ENCODE measurements at regions not wholly inside any gene's neighbourhood (a gene's known extent, or its start where the extent isn't known, plus 50 kb on each side); places are given as distances from the start of the nearest gene placed in this dataset.

DNA sequence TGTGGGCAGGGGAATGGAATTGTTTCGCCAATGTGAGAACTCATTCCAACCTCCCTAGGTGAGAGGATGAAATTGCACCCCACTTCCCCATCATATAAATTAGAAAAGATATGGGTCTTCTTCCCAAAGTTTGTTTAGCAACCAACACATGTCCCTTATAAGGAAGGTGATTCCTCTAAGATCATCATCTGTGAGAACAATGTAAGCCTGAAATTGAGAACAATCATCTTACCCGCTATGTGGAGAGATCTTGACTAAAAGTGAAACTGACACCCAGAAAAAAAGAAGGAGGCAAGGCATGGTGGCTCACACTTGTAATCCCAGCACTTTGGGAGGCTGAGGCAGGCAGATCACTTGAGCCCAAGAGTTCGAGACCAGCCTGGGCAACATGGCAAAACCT, 173.2 kb upstream of the HMGA2 start:
- H3K9me3 ChIP-seq (ENCODE audit: control insufficient read depth in 4 of 4, low read length in 3 of 4): no peaks in the 10 kb centered on the region
- no peak overlapping the region for H3K9ac ChIP-seq (ENCODE audit: low read depth in 1 of 2, low read length in 2 of 2)
- H3K27ac ChIP-seq (ENCODE audit: low read depth in 1 of 2, low read length in 2 of 2): no peak overlapping the region
- H3K4me1 ChIP-seq (ENCODE audit: control insufficient read depth in 4 of 4, insufficient read depth in 4 of 4, low read length in 3 of 4): no peaks in the 10 kb centered on the region
- H3K27me3 ChIP-seq (ENCODE audit: control insufficient read depth in 4 of 4, insufficient read depth in 4 of 4, low read length in 3 of 4): no peaks in the 10 kb centered on the region
- WGBS: 93% methylated on average over 3 of the region's 3 CpGs
- no peak for DNase-seq (ENCODE audit: low spot score)
- H3K36me3 ChIP-seq (ENCODE audit: control insufficient read depth in 4 of 4, insufficient read depth in 3 of 4, low read depth in 1 of 4, low read length in 3 of 4): no peaks in the 10 kb centered on the region
- no peak overlapping the region for H3K4me3 ChIP-seq (ENCODE audit: low read depth in 1 of 3, low read length in 3 of 3)
- no peak for TF ChIP-seq JUND (IDR thresholded peaks at IDR 0.05)
- TF ChIP-seq, protein P1, sequence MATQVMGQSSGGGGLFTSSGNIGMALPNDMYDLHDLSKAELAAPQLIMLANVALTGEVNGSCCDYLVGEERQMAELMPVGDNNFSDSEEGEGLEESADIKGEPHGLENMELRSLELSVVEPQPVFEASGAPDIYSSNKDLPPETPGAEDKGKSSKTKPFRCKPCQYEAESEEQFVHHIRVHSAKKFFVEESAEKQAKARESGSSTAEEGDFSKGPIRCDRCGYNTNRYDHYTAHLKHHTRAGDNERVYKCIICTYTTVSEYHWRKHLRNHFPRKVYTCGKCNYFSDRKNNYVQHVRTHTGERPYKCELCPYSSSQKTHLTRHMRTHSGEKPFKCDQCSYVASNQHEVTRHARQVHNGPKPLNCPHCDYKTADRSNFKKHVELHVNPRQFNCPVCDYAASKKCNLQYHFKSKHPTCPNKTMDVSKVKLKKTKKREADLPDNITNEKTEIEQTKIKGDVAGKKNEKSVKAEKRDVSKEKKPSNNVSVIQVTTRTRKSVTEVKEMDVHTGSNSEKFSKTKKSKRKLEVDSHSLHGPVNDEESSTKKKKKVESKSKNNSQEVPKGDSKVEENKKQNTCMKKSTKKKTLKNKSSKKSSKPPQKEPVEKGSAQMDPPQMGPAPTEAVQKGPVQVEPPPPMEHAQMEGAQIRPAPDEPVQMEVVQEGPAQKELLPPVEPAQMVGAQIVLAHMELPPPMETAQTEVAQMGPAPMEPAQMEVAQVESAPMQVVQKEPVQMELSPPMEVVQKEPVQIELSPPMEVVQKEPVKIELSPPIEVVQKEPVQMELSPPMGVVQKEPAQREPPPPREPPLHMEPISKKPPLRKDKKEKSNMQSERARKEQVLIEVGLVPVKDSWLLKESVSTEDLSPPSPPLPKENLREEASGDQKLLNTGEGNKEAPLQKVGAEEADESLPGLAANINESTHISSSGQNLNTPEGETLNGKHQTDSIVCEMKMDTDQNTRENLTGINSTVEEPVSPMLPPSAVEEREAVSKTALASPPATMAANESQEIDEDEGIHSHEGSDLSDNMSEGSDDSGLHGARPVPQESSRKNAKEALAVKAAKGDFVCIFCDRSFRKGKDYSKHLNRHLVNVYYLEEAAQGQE (IDR thresholded peaks at IDR 0.05): no peak
- no peak for TF ChIP-seq TAF1 (conservative IDR thresholded peaks at IDR 0.05)
- no peak for TF ChIP-seq EGR1 (IDR thresholded peaks at IDR 0.05; ENCODE audit: low read depth in 2 of 2)
- TF ChIP-seq, protein P2, sequence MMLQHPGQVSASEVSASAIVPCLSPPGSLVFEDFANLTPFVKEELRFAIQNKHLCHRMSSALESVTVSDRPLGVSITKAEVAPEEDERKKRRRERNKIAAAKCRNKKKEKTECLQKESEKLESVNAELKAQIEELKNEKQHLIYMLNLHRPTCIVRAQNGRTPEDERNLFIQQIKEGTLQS (IDR thresholded peaks at IDR 0.05): no peak
- no peak for TF ChIP-seq RXRA (IDR thresholded peaks at IDR 0.05)
- TF ChIP-seq, protein P3, sequence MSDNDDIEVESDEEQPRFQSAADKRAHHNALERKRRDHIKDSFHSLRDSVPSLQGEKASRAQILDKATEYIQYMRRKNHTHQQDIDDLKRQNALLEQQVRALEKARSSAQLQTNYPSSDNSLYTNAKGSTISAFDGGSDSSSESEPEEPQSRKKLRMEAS (IDR thresholded peaks at IDR 0.05): no peak
- TF ChIP-seq YY1 (IDR thresholded peaks at IDR 0.05): no peak
- TF ChIP-seq, protein P4, sequence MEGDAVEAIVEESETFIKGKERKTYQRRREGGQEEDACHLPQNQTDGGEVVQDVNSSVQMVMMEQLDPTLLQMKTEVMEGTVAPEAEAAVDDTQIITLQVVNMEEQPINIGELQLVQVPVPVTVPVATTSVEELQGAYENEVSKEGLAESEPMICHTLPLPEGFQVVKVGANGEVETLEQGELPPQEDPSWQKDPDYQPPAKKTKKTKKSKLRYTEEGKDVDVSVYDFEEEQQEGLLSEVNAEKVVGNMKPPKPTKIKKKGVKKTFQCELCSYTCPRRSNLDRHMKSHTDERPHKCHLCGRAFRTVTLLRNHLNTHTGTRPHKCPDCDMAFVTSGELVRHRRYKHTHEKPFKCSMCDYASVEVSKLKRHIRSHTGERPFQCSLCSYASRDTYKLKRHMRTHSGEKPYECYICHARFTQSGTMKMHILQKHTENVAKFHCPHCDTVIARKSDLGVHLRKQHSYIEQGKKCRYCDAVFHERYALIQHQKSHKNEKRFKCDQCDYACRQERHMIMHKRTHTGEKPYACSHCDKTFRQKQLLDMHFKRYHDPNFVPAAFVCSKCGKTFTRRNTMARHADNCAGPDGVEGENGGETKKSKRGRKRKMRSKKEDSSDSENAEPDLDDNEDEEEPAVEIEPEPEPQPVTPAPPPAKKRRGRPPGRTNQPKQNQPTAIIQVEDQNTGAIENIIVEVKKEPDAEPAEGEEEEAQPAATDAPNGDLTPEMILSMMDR (IDR thresholded peaks at IDR 0.05; ENCODE audit: low read depth, low read length, missing input control): no peak
- TF ChIP-seq RAD21 (IDR thresholded peaks at IDR 0.05): no peak
- no peak for TF ChIP-seq SP1 (IDR thresholded peaks at IDR 0.05)
- no peak for TF ChIP-seq HNF4G (IDR thresholded peaks at IDR 0.05)
- no peak for TF ChIP-seq HNF4A (conservative IDR thresholded peaks at IDR 0.05)
- no peak for TF ChIP-seq FOXA1 (IDR thresholded peaks at IDR 0.05)
- TF ChIP-seq, protein P5, sequence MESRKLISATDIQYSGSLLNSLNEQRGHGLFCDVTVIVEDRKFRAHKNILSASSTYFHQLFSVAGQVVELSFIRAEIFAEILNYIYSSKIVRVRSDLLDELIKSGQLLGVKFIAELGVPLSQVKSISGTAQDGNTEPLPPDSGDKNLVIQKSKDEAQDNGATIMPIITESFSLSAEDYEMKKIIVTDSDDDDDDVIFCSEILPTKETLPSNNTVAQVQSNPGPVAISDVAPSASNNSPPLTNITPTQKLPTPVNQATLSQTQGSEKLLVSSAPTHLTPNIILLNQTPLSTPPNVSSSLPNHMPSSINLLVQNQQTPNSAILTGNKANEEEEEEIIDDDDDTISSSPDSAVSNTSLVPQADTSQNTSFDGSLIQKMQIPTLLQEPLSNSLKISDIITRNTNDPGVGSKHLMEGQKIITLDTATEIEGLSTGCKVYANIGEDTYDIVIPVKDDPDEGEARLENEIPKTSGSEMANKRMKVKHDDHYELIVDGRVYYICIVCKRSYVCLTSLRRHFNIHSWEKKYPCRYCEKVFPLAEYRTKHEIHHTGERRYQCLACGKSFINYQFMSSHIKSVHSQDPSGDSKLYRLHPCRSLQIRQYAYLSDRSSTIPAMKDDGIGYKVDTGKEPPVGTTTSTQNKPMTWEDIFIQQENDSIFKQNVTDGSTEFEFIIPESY (IDR thresholded peaks at IDR 0.05): no peak
- no peak for TF ChIP-seq FOXA2 (IDR thresholded peaks at IDR 0.05)
- TF ChIP-seq NR2F2 (IDR thresholded peaks at IDR 0.05): no peak
- TF ChIP-seq GABPA (IDR thresholded peaks at IDR 0.05 in 1 of 2, conservative IDR thresholded peaks at IDR 0.05 in 1 of 2): no peak

Measured in liver (tissue), 8 donors.